DMS 273 (cell line): ENCODE measurements at regions not wholly inside any gene's neighbourhood (a gene's known extent, or its start where the extent isn't known, plus 50 kb on each side); places are given as distances from the start of the nearest gene placed in this dataset.

Experiments used
- DNase-seq: peaks from one replicate; lab custom pipeline; 2025; ENCODE audit not compliant: unreplicated experiment; lab: John Stamatoyannopoulos, UW

- no peak for DNase-seq
Observed at GRCh38 chr4:125505621-125506020, 190.9 kb downstream of the FAT4 start.

DNA sequence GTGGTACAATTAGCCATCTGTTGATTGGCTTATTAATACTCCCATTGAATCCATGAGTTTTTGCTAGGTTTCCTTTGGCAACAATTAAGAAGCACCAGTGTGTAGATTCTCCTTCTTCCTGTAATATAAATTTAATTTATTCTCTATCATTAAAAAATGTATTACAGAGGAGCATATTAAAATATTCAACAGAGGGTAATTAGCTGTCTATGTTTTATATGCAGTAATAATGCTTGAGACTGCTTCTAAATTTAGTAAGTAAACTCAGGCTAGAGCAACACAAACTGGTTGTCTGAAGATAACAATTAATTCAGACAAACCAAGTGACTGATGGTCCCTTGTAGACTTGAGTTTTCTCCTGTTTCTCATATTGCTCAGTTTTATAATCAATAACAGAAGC is 192.4 kb downstream of the FAT4 start:
- no peak for DNase-seq

GRCh38 chr4:125511715-125512114 is 197.0 kb downstream of the FAT4 start:
- DNase-seq = no peak

DNA sequence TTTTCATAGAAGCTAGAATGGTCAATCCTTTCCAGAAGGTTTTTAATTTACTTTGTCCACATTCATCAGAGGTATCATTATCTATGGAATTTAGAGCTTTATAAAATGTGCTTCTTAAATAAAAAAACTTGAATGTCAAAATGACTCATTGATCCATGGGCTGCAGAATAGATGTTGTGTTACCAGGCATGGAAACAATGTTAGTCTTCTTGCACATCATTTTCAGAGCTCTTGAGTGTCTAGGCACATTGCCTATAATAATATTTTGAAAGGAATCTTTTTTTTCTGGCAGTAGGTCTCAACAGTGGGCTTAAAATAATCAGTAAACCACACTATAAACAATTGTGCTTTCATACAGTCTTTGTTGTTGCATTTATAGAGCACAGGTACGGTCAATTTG is 200.3 kb downstream of the FAT4 start:
- DNase-seq = no peak

GRCh38 chr4:125517831-125518230 is 203.1 kb downstream of the FAT4 start:
- no peak for DNase-seq

- DNase-seq = no peak
Observed at GRCh38 chr4:125518281-125518680, 203.5 kb downstream of the FAT4 start.

DNA sequence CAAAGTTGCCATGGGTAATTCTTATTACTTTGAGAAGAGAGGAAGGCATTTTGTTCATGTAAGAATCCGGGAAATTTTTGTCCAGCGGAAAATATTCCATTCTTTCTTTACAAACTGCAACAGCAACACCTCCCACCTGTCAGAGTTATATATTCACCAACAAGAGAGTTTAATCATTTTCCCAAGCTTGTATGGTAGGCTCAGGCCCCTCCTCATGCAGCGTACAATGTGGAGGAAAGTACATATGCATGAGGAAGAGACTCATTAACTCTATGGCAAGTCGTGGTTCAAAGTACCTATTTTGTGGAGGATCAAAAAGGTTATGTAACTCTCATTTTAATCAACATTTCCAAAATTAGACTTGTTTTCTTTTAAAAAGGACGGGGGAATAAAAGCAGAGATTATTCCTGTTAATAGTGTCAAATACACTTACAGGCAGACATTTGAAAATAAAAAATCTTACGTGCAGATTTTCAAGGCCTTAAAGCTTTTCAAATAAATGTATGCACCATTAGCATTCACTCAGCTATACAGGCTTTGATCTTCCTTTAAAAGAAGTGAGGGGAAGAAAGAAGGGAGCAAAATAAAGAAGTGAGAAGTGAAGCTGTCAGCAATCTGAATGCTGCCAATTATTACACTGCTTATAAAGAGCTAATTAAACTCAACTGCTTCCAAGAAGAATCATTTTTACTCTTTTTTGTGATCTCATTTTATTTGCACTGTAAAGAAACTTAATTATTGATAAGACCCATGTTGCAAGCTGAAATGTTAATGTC is 204.8 kb downstream of the FAT4 start:
- DNase-seq = no peak

DNA sequence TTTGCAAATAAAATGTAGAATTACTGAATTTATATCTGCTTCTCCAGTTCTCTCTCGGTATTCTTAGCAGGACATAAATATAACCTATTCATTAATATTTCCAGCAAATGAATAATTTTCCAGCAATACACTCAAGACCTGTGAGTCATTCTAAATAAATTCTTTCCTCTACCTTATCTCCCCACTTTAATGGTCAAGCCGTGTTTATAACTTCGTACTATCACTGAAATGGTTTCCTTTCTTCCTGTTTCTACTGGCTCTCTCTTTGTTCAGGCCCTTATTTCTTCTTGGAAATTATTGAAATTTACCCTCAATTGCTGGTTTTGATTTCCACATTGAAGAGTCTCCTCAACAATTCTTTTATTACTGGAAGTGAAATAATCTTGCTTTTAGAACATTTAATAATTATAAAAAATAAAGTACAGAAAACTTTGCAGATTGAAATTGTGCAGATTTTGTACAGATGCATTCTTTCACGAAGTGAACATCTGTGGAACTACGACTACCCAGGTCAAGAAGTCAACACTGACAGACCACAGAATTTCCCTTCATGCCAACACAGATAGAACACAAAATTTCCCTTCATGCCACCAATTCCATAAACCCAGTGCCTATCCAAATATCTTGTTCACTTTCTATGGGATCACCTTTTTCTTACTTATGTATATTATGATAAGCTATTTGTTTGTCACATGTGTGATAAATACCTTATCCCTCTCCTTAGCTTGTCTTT is 205.7 kb downstream of the FAT4 start:
- DNase-seq = no peak

DNA sequence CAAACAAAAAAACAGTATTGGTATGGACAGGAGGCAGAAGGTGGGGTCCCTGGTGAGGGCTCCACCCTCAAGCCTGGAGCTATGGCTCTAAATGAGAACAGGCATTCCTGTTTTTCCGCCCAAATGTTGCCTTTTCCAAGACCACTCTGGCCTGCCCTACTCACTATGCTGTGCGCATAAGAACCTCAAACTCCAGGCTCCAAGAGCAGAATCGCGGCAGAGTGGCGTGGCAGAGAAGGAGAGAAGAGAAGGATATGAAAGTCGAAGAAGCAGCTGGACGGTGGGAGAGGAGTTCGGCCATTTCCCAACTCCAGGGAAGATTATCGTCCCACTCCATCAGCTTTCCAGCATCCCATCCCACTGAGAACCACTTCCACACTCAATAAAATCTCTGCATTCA is 207.8 kb downstream of the FAT4 start:
- DNase-seq = no peak

- DNase-seq = no peak
Observed at GRCh38 chr4:125522992-125523391, 208.2 kb downstream of the FAT4 start.

DNA sequence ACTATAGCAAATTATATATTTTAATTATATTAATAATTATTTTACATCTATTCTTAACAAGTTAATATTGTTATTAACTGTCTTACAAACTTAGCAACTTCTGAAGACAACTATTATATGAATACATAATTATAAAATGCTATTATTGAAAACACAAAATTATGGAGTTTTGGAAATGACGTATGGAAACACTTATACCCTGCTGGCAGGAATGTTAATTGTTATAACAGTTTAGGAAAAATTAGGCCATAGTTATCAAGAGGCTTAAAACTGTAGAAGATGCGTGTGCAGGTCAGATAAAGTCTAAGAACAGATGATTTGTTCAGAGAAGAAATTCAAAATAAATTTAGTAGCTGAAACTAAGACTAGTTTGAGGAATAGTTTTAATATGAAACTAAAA is 211.7 kb downstream of the FAT4 start:
- DNase-seq = no peak

DNA sequence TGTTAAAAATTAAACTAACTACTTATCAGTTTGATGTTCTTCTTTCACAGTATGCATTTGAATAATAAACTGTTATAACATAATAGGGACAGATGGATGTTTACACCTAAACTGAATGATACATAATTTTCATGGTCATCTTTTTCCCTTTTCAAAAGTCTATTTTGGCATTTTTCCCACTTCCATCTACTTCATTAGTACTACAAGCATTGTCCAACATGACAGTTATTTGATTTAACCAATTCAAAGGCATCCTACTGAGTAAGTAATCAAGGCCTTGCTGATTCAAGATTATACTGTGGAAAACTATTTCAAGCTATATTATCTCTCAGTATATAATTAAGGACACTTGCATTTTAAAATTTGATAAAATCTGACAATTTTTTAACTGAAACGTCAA is 212.9 kb downstream of the FAT4 start:
- no peak for DNase-seq

DNA sequence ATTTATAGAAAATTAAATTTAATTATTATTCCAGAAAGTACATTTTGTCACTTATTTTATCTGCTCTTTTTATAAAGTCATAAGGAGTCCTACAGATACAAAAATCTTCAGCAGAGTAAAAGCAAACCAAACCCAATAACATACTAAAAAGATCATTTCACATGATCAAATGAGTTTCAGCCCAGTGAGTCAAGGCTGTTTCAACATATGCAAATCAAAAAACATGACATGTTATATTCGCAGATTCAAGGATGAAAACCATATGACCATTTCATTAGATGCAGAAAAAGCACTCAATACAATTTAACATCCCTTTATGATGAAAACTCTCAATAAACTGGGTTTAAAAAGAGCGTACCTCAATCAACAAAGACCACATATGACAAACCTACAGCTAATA is 214.3 kb downstream of the FAT4 start:
- no peak for DNase-seq

DNA sequence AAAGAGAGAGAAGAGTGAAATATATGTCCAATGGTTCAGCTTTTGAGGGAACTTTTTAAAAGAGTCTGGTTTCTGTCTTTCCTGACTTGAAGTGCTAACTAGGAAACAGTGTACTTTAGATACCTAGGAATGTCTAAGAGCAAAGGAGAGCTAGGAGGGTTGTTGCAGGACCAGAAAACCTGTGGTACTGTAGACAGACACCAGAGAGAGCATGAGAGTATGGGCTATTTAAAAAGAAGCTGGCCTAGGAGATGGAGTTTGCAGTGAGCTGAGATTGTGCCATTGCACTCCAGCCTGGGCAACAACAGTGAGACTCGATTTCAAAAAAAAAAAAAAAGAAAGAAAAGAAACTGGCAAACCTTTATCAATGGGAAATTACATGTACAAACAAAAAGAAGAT is 223.9 kb downstream of the FAT4 start:
- no peak for DNase-seq

DNA sequence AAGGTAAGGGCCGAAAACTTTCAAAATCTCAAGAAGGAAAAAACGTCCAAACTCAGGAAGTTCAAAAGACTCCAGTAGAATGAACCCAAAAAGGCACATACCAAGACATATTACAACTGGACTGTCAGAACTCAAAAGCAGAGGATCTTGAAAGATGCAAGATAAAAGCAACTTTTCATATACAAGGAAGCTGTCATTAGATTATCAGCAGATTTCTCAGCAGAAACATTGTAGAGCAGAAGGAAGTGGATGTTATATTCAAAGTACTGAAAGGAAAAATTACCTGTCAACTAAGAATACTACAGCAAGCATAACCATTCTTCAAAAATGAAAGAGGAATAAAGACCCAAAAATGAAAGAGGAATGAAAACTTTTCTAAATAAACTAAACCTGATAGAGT is 224.9 kb downstream of the FAT4 start:
- DNase-seq = no peak

- no peak for DNase-seq
Observed at GRCh38 chr4:125541836-125542385, 227.2 kb downstream of the FAT4 start.

- DNase-seq = no peak
Observed at GRCh38 chr4:125546272-125546671, 231.5 kb downstream of the FAT4 start.

DNA sequence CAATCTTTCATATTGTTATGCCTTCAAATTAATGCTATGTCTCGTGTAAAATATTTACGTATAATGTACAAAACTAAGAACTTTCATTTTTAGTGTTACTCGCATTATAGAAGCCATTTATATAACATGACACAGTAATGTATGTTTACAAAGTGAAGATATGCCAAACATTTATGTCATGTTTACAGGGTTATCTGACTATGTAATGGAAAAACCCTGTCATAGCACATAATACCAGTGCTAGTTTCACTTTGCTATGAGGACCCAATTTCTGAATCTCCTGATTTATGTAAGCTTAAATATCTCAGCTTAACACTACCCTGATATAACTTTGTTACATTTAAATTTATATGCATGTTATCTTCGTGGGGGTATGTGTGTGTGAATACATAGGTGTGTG is 233.1 kb downstream of the FAT4 start:
- no peak for DNase-seq

- DNase-seq = no peak
Observed at GRCh38 chr4:125550769-125551168, 236.0 kb downstream of the FAT4 start.

DNA sequence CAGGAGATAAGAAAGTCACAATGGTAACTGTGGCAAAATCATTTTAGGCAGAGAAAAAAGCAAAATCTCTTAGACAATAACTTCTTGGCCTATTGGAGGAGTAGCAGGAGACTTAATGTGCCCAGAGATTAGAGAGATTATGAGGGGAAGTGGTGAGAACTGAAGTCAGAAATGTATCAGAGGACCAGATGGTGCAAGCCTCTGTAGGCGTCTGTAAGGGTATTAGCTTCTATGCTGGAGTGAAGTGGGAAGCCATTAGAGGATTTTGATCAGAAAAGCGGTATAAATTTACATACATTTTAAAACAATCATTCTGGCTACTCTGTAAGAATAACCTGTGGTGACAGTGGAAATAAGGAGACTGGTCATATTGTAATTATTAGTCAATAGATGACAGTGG is 236.7 kb downstream of the FAT4 start:
- peak; percentile 51 for DNase-seq

DNA sequence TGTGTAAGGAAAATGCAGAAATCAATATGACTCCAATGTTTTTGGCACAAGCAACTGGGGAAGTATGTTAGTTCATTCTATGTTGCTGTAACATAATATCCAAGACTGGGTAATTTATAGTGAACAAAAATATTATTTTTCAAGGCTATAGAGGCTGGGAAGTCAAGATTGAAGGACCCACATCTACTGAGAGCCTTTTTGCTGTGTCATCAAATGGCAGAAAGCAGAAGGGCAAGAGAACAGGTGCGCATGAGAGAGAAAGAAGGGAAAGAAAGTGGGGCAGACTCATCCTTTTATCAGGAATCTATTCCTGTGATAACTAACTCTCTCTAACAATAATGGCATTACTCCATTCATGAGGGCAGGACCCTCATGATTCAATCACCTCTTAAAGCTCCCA is 237.2 kb downstream of the FAT4 start:
- no peak for DNase-seq

- DNase-seq = no peak
Observed at GRCh38 chr4:125572601-125573000, 257.8 kb downstream of the FAT4 start.
